GM12891 (cell line): ENCODE measurements at regions not wholly inside any gene's neighbourhood (a gene's known extent, or its start where the extent isn't known, plus 50 kb on each side); places are given as distances from the start of the nearest gene placed in this dataset.

ENCODE experiments used
- DNase-seq: peaks from one replicate; pipeline ENCODE4 v3.0.0; 2011; ENCODE audit warnings: low spot score; ENCODE audit not compliant: insufficient read length
- FAIRE-seq: peaks from 2 replicates; lab custom pipeline; 2011; peaks lifted over from hg19 to GRCh38; lab: Jason Lieb, UNC
- PAX5 ChIP-seq: IDR thresholded peaks from 2 replicates; pipeline ENCODE4 v1.6.1; 2011; ENCODE audit warnings: low read length, moderate library complexity, mild to moderate bottlenecking; ENCODE audit not compliant: insufficient read depth, severe bottlenecking
- POLR2A ChIP-seq: IDR thresholded peaks from 2 replicates; pipeline ENCODE4 v1.6.1; 2011; ENCODE audit warnings: low read depth, low read length, control low read depth
- POLR2AphosphoS5 ChIP-seq: IDR thresholded peaks from 2 replicates; pipeline ENCODE4 v1.6.1; 2011; ENCODE audit warnings: low read depth, low read length, control low read depth
- POU2F2 ChIP-seq: IDR thresholded peaks from 2 replicates; pipeline ENCODE4 v1.6.1; 2011; ENCODE audit warnings: low read depth, mild to moderate bottlenecking, control low read depth, low read length, moderate library complexity
- SPI1 ChIP-seq: IDR thresholded peaks from 2 replicates; pipeline ENCODE4 v1.6.1; 2011; ENCODE audit warnings: low read depth, low read length, control low read depth
- TAF1 ChIP-seq: IDR thresholded peaks from 2 replicates; pipeline ENCODE4 v1.6.1; 2011; ENCODE audit warnings: low read depth, low read length, control low read depth

GRCh38 chr5:158322620-158323019 is 463.7 kb upstream of the CLINT1 start:
- TF ChIP-seq POLR2A (no peak), SPI1 (no peak), PAX5 (no peak), POU2F2 (no peak), POLR2AphosphoS5 (no peak), TAF1 (no peak)
- DNase-seq, result no peak
- FAIRE-seq, result no peak

- DNase-seq (no peak), FAIRE-seq (no peak)
- TF ChIP-seq POU2F2 (no peak), POLR2A (no peak), POLR2AphosphoS5 (no peak), SPI1 (no peak)
Measured at GRCh38 chr5:158320934-158321333, 462.0 kb upstream of the CLINT1 start.

DNA sequence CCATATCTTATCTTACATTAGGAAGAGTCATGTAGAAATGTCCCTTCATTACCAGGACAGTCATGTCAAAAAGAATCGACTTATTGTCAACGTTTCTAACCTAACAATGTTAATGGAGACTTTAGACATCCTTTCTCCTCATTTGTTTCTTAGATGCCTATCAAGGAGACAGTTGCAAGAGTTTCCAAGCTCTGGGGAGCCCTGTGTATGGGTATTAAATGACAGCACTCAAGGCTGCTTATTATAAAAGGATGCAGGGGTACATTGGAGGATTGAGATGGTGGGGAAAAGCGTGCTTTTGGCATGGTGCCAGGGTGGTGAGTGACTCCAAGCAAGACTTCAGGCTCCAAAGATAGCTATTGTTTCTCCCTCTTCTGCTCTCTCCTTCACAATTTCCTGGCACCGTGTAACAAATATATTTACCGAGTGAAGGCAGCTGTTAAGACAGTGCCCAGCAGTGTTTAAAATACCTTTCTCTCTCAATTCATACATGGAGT is 461.3 kb upstream of the CLINT1 start:
- no peak for FAIRE-seq
- DNase-seq, result no peak
- TF ChIP-seq POU2F2, result no peak

GRCh38 chr5:158317507-158317906 is 458.6 kb upstream of the CLINT1 start:
- DNase-seq (no peak), FAIRE-seq (no peak)
- no peak for TF ChIP-seq POU2F2
- TF ChIP-seq POLR2AphosphoS5, result no peak
- no peak for TF ChIP-seq TAF1
- no peak for TF ChIP-seq POLR2A
- TF ChIP-seq SPI1, result no peak
- no peak for TF ChIP-seq PAX5

- DNase-seq (no peak), FAIRE-seq (no peak)
- TF ChIP-seq PAX5 (no peak), TAF1 (no peak), POLR2A (no peak), POLR2AphosphoS5 (no peak), SPI1 (no peak), POU2F2 (no peak)
Measured at GRCh38 chr5:158313733-158314464, 455.0 kb upstream of the CLINT1 start.

GRCh38 chr5:158313027-158313732 is 454.2 kb upstream of the CLINT1 start:
- TF ChIP-seq POLR2AphosphoS5 (no peak), SPI1 (no peak), POU2F2 (no peak), TAF1 (no peak), POLR2A (no peak), PAX5 (no peak)
- DNase-seq (no peak), FAIRE-seq (no peak)

DNA sequence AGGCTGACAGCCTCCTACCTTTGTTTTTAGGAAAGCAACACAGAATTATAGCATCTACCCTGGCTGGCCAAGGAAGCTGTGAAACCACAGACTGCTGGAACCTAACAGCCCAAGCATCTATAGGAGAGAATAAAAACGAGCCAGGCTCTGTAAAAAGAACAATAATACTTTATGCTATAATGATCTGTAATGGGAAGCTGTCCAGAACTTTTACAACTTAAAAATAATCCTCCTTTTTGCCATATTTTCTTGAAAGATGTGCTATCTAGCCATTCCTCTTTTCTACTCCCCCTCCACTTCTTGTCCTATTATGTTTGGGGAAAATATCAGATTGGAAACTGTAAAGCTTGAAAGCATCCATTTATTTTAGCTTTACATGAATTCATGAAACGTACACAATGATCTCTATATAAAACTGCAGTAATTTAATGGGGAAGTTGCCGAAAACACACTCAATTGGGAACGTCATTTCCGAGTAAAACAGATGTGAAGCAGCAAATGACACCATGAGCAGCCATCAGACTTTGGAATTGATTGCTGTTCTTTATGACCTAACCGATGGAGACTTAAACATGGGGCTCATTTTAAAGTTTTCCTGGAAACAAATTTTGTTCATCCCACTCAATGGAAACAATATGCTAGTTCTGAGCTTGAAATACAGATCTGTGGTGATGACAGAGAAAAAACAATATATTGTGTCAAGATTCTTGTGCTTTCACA is 450.3 kb upstream of the CLINT1 start:
- no peak for TF ChIP-seq TAF1
- no peak for TF ChIP-seq PAX5
- no peak for TF ChIP-seq POLR2AphosphoS5
- TF ChIP-seq POLR2A, result no peak
- no peak for TF ChIP-seq POU2F2
- no peak for TF ChIP-seq SPI1
- no peak for FAIRE-seq
- DNase-seq, result no peak

DNA sequence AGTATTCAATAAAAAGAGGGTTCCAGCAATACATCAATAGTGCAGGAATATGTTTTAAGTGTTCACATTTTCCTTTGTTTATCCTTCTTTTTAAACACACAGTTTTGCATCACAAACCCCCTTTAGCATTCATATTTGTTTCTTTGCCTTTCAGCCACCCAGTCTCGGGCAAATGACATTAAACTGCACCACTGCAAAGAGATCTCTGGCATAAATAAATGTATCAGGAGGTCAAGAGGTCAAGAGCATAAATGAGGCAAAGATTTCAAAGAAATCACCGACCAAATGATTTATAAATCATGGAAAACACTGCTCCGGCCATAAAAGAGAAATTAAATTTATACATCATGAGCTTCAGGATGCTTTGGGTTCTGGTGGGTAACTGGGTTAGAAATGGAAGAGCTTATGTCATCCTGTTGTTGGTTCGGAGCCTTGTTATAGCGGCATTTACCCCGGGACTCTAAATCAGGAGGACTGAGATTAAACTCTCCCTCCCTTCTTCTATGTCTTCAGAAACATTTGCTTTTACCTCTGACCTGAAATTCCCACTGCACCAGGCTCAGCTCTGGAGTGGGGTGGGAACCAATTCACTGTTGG is 449.6 kb upstream of the CLINT1 start:
- DNase-seq (no peak), FAIRE-seq (no peak)
- TF ChIP-seq POU2F2 (no peak), POLR2AphosphoS5 (no peak), PAX5 (no peak), TAF1 (no peak), POLR2A (no peak), SPI1 (no peak)

DNA sequence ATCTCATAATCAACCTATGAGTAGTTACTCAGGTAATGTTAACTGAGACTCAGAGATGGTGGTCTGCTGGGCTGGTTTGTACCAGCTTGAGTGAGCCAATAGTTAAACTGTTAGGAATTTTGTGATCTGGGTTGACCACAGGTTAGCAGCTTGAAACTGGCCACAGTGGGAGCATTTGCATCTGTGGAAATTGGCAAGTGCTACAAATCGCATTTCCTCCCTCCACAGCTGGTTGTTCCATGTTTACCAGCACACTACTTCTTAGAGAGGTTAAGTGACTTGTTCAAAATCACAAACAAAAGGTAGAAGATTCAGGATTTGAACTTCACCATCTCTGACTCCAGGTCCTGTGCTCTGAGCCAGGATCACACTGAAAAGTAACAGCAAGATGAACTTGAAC is 446.9 kb upstream of the CLINT1 start:
- no peak for DNase-seq
- TF ChIP-seq TAF1 (no peak), POU2F2 (no peak), POLR2AphosphoS5 (no peak), SPI1 (no peak), PAX5 (no peak), POLR2A (no peak)
- FAIRE-seq, result no peak
